B cell (primary cell): ENCODE measurements at regions not wholly inside any gene's neighbourhood (a gene's known extent, or its start where the extent isn't known, plus 50 kb on each side); places are given as distances from the start of the nearest gene placed in this dataset.

Experiments
- ATAC-seq: fragments of 200-7000 bp; cut with Tn5 transposase; one replicate; pipeline ENCODE4 v1.10.0; 2021; ENCODE audit warnings: low read depth, mild to moderate bottlenecking, moderate number of reproducible peaks, moderate library complexity
- CTCF ChIA-PET: fragments of 350-600 bp; sonication (Branson Sonifier 250); formaldehyde crosslinking; loops from one replicate; lab custom pipeline; 2021; ENCODE audit warnings: antibody characterized with exemption, inconsistent platforms; lab: Charles Lee
- POLR2A ChIA-PET: fragments of 350-600 bp; sonication (Branson Sonifier 250); formaldehyde crosslinking; loops from one replicate; lab custom pipeline; 2021; ENCODE audit warnings: antibody characterized with exemption; lab: Charles Lee
- DNase-seq: peaks from one replicate; pipeline ENCODE4 v3.0.0; 2013
- H2AFZ ChIP-seq: 2 replicates; pipeline ENCODE4 v1.6.1; 2012; ENCODE audit warnings: mild to moderate bottlenecking, low read depth, low read length; ENCODE audit not compliant: insufficient read depth, poor library complexity, severe bottlenecking
- H3K27ac ChIP-seq, 2 donors: 1 replicate in 1 of 2; 2 replicates in 1 of 2; pipeline ENCODE4 v1.5.1; 2012 to 2013; ENCODE audit warnings: low read length in 2 of 2, mild to moderate bottlenecking in 2 of 2, moderate library complexity in 1 of 2
- H3K27me3 ChIP-seq, 4 experiments: fragments of 200-600 bp in 1 of 4; sonication (generic) in 1 of 4; replicated peaks in 1 of 4; 1 replicate in 2 of 4; 2 replicates in 2 of 4; pipeline versions ENCODE4 v1.6.1 to v1.7.0; 2013 to 2016; ENCODE audit warnings: low read length in 3 of 4, mild to moderate bottlenecking in 2 of 4, mixed read lengths in 1 of 4, moderate library complexity in 1 of 4; ENCODE audit not compliant: insufficient read depth in 4 of 4, control insufficient read depth in 3 of 4; ENCODE audit errors: control extremely low read depth in 1 of 4
- H3K36me3 ChIP-seq, 2 experiments: replicated peaks in 1 of 2; 1 replicate in 1 of 2; 2 replicates in 1 of 2; pipeline versions ENCODE4 v1.6.1 to v1.7.1; 2013; ENCODE audit warnings: low read length in 1 of 2; ENCODE audit not compliant: insufficient read depth in 2 of 2, control insufficient read depth in 1 of 2; ENCODE audit errors: control extremely low read depth in 1 of 2, extremely low read depth in 1 of 2
- H3K4me1 ChIP-seq, 2 donors: fragments of 200-600 bp in 1 of 2; sonication (generic) in 1 of 2; 1 replicate in 1 of 2; 2 replicates in 1 of 2; pipeline versions ENCODE4 v1.5.1 to v1.6.1; 2013 to 2017; ENCODE audit warnings: low read length in 2 of 2; ENCODE audit not compliant: control insufficient read depth in 2 of 2, insufficient read depth in 2 of 2
- H3K4me2 ChIP-seq: replicated peaks from 2 replicates; pipeline ENCODE3; 2012; ENCODE audit warnings: mild to moderate bottlenecking, low read depth, low read length; ENCODE audit not compliant: poor library complexity, severe bottlenecking
- H3K4me3 ChIP-seq, 5 experiments: fragments of 200-600 bp in 1 of 5; sonication (generic) in 1 of 5; 1 replicate in 3 of 5; 2 replicates in 2 of 5; pipeline versions ENCODE4 v1.5.1 to v1.7.0; 2011 to 2016; ENCODE audit warnings: low read length in 4 of 5, mild to moderate bottlenecking in 4 of 5, low read depth in 2 of 5, control low read depth in 1 of 5, moderate library complexity in 1 of 5; ENCODE audit not compliant: insufficient read depth in 1 of 5; ENCODE audit errors: control extremely low read depth in 1 of 5, extremely low read depth in 1 of 5
- H3K79me2 ChIP-seq: fragments of 200-600 bp; sonication (generic); one replicate; pipeline ENCODE4 v1.6.0; 2016; ENCODE audit warnings: low read length; ENCODE audit not compliant: control insufficient read depth, insufficient read depth
- H3K9ac ChIP-seq: fragments of 200-600 bp; sonication (generic); 2 replicates; pipeline ENCODE4 v1.6.1; 2017; ENCODE audit warnings: mild to moderate bottlenecking, low read length, moderate library complexity
- H3K9me3 ChIP-seq, 3 donors: one replicate each; pipeline versions ENCODE4 v1.6.1 to v1.7.1; 2013; ENCODE audit warnings: low read length in 2 of 3; ENCODE audit not compliant: control insufficient read depth in 2 of 3, insufficient read depth in 1 of 3; ENCODE audit errors: control extremely low read depth in 1 of 3
- H4K20me1 ChIP-seq: 2 replicates; pipeline ENCODE4 v1.6.0; 2012; ENCODE audit warnings: mild to moderate bottlenecking, low read length; ENCODE audit not compliant: insufficient read depth, control insufficient read depth, poor library complexity, severe bottlenecking
- H3K27ac Mint-ChIP-seq: one replicate; pipeline ENCODE4 v1.8.0; 2021; ENCODE audit warnings: mixed read lengths
- H3K27me3 Mint-ChIP-seq: one replicate; pipeline ENCODE4 v1.8.0; 2021; ENCODE audit warnings: mixed read lengths
- H3K4me1 Mint-ChIP-seq: one replicate; pipeline ENCODE4 v1.8.0; 2021; ENCODE audit warnings: mixed read lengths
- H3K4me3 Mint-ChIP-seq: one replicate; pipeline ENCODE4 v1.8.0; 2021; ENCODE audit warnings: mixed read lengths
- H3K9me3 Mint-ChIP-seq: one replicate; pipeline ENCODE4 v1.8.0; 2022; ENCODE audit warnings: mixed read lengths; ENCODE audit not compliant: insufficient read depth
- EZH2 ChIP-seq: IDR thresholded peaks from 2 replicates; pipeline ENCODE4 v1.6.1; 2012; ENCODE audit warnings: borderline replicate concordance, low read depth, mild to moderate bottlenecking, moderate library complexity, low read length; ENCODE audit not compliant: insufficient read depth, poor library complexity, severe bottlenecking
- WGBS: methylation state at CpG from one replicate; pipeline ENCODE4 v1.1.5; 2013; ENCODE audit warnings: missing lambda C conversion rate; ENCODE audit not compliant: insufficient coverage; 5-methylcytosine and 5-hydroxymethylcytosine counted together
- intact Hi-C: fragments of 100-400 bp; cut with micrococcal nuclease; formaldehyde crosslinking; loops from one replicate; pipeline ENCODE4 v1.10.0; 2022
- TF ChIP-seq, protein P1 (sequence below): fragments of 200-600 bp; IDR thresholded peaks from one replicate; pipeline ENCODE4 v1.8.0; 2022; ENCODE audit warnings: antibody characterized with exemption, mild to moderate bottlenecking

DNA sequence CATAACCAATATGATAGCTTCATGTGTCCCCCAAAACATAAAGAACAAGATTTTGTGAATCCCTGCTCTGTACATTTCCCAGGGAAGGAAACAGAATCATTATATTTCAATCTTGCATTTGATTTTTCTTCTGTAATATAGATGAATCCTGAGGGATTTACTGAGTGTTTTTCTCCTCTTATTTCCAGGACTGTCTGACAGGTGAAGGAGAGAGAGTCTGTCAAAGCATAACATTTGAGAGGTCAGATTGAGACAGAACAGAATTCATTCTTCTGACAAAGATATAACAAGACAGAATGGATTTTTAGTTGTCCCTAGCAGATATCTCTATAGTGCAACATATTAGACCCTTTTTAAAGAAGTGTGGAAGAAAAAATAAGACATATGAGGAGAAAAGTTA, 354.5 kb upstream of the IZUMO3 start:
- Histone ChIP-seq H3K4me1 (no peaks in the 10 kb centered on the region), H3K36me3 (no peaks in the 10 kb centered on the region), H3K9ac (no peak overlapping the region), H3K4me2 (no peak overlapping the region), H3K27ac (no peak overlapping the region), H3K27me3 (no peaks in the 10 kb centered on the region), H2AFZ (no peak overlapping the region), H3K79me2 (no peaks in the 10 kb centered on the region), H3K9me3 (peaks cover 0 to 7% (median 0%) of the 10 kb centered on the region in 3 donors), H3K4me3 (no peak overlapping the region), H4K20me1 (no peaks in the 10 kb centered on the region)
- DNase-seq (no peak), ATAC-seq (no peak)
- Mint-ChIP-seq H3K27me3 (no peaks in the 10 kb centered on the region), H3K4me1 (no peaks in the 10 kb centered on the region), H3K27ac (no peak overlapping the region), H3K4me3 (no peak overlapping the region), H3K9me3 (peaks cover 7% of the 10 kb centered on the region)
- TF ChIP-seq, protein P1, sequence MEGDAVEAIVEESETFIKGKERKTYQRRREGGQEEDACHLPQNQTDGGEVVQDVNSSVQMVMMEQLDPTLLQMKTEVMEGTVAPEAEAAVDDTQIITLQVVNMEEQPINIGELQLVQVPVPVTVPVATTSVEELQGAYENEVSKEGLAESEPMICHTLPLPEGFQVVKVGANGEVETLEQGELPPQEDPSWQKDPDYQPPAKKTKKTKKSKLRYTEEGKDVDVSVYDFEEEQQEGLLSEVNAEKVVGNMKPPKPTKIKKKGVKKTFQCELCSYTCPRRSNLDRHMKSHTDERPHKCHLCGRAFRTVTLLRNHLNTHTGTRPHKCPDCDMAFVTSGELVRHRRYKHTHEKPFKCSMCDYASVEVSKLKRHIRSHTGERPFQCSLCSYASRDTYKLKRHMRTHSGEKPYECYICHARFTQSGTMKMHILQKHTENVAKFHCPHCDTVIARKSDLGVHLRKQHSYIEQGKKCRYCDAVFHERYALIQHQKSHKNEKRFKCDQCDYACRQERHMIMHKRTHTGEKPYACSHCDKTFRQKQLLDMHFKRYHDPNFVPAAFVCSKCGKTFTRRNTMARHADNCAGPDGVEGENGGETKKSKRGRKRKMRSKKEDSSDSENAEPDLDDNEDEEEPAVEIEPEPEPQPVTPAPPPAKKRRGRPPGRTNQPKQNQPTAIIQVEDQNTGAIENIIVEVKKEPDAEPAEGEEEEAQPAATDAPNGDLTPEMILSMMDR = no peak
- TF ChIP-seq EZH2 = no peak
- intact Hi-C loops = no loop called here
- POLR2A ChIA-PET = no interaction called here
- CTCF ChIA-PET = no interaction called here

DNA sequence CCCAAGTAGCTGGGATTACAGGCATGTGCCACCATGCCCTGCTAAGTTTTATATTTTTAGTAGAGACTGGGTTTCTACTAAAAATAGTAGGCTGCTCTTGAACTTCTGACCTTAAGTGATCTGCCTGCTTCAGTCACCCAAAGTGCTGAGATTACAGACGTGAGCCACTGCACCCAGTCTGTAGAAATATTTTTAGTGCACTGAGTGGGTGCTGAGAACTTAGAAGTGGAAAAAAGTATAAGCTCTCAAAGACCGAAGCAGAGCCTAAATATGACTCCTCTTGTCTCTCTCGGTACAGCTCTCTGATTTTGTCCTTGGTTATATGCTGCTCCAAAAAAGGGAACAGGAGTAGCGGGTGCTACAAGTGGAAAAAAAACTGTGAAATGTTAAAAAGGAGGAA, 353.8 kb upstream of the IZUMO3 start:
- no peaks in the 10 kb centered on the region for H3K4me1 Mint-ChIP-seq
- peaks cover 7% of the 10 kb centered on the region for H3K9me3 Mint-ChIP-seq
- ChIA-PET POLR2A (no interaction called here), CTCF (no interaction called here)
- H3K79me2 ChIP-seq = no peaks in the 10 kb centered on the region
- H2AFZ ChIP-seq = no peak overlapping the region
- no peaks in the 10 kb centered on the region for H3K36me3 ChIP-seq
- ATAC-seq (no peak), DNase-seq (no peak)
- no peaks in the 10 kb centered on the region for H4K20me1 ChIP-seq
- intact Hi-C loops = no loop called here
- H3K27me3 Mint-ChIP-seq = no peaks in the 10 kb centered on the region
- WGBS = 33% methylated on average over 1 of the region's 4 CpGs
- no peaks in the 10 kb centered on the region for H3K4me1 ChIP-seq
- no peak overlapping the region for H3K4me2 ChIP-seq
- H3K27me3 ChIP-seq = no peaks in the 10 kb centered on the region
- peaks cover 0 to 7% (median 0%) of the 10 kb centered on the region in 3 donors for H3K9me3 ChIP-seq
- H3K4me3 Mint-ChIP-seq = no peak overlapping the region
- H3K9ac ChIP-seq = no peak overlapping the region
- no peak for TF ChIP-seq EZH2
- TF ChIP-seq, protein P1 = no peak
- H3K27ac ChIP-seq = no peak overlapping the region
- no peak overlapping the region for H3K4me3 ChIP-seq
- H3K27ac Mint-ChIP-seq = no peak overlapping the region
